DOHH2 (cell line): ENCODE measurements at regions not wholly inside any gene's neighbourhood (a gene's known extent, or its start where the extent isn't known, plus 50 kb on each side); places are given as distances from the start of the nearest gene placed in this dataset.
A peak's percentile ranks its signal among the peaks of the same experiment; 100 is the strongest.

Experiments used
- CTCF ChIP-seq: fragments of 200-600 bp; sonication (generic); IDR thresholded peaks from one replicate; pipeline ENCODE4 v1.5.1; 2014; ENCODE audit warnings: antibody characterized with exemption, mild to moderate bottlenecking, low read depth, low read length; ENCODE audit not compliant: poor library complexity, severe bottlenecking
- EZH2phosphoT487 ChIP-seq: fragments of 200-600 bp; sonication (generic); IDR thresholded peaks from 2 replicates; pipeline ENCODE4 v1.6.1; 2017; ENCODE audit warnings: borderline replicate concordance, mild to moderate bottlenecking, antibody characterized with exemption, low read length, moderate library complexity, mixed read lengths

GRCh38 chr18:70491734-70492348, 203.0 kb downstream of the SOCS6 start:
- TF ChIP-seq CTCF (peak; percentile 83), EZH2phosphoT487 (no peak)
